Spleen (tissue), 11 donors: ENCODE measurements at regions not wholly inside any gene's neighbourhood (a gene's known extent, or its start where the extent isn't known, plus 50 kb on each side); places are given as distances from the start of the nearest gene placed in this dataset.

Experiments used
- DNase-seq: peaks from one replicate; pipeline ENCODE4 v3.0.0-alpha.2; 2020
- H3K27ac ChIP-seq, 8 donors: fragments of 200-600 bp; sonication (generic) in 7 of 8; 1 replicate in 4 of 8; 2 replicates in 4 of 8; pipeline versions ENCODE4 v1.5.0 to v1.8.0; 2016 to 2021; ENCODE audit warnings: inconsistent platforms in 4 of 8, mild to moderate bottlenecking in 4 of 8, moderate library complexity in 1 of 8
- H3K27me3 ChIP-seq, 7 donors: fragments of 200-600 bp; sonication (generic) in 6 of 7; replicated peaks in 1 of 7; 1 replicate in 4 of 7; 2 replicates in 3 of 7; pipeline versions ENCODE4 v1.5.0 to v1.8.0; 2016 to 2021; ENCODE audit warnings: inconsistent platforms in 3 of 7, mild to moderate bottlenecking in 1 of 7
- H3K36me3 ChIP-seq, 6 donors: fragments of 200-600 bp; sonication (generic) in 5 of 6; 1 replicate in 4 of 6; 2 replicates in 2 of 6; pipeline versions ENCODE4 v1.5.0 to v1.8.0; 2016 to 2021; ENCODE audit warnings: inconsistent platforms in 2 of 6
- H3K4me1 ChIP-seq, 6 donors: fragments of 200-600 bp; sonication (generic) in 5 of 6; 1 replicate in 3 of 6; 2 replicates in 3 of 6; pipeline versions ENCODE4 v1.5.0 to v1.8.0; 2016 to 2021; ENCODE audit warnings: inconsistent platforms in 3 of 6
- H3K4me3 ChIP-seq, 8 donors: fragments of 200-600 bp; sonication (generic) in 7 of 8; 1 replicate in 4 of 8; 2 replicates in 4 of 8; pipeline versions ENCODE4 v1.5.0 to v1.8.0; 2016 to 2021; ENCODE audit warnings: inconsistent platforms in 4 of 8, mild to moderate bottlenecking in 4 of 8, moderate library complexity in 2 of 8
- H3K9me3 ChIP-seq, 8 donors: fragments of 200-600 bp; sonication (generic) in 7 of 8; 1 replicate in 4 of 8; 2 replicates in 4 of 8; pipeline versions ENCODE4 v1.5.0 to v1.8.0; 2016 to 2021; ENCODE audit warnings: inconsistent platforms in 4 of 8
- POLR2A ChIP-seq, 3 donors: fragments of 450-650 bp; IDR thresholded peaks; one replicate each; pipeline ENCODE4 v1.5.1; 2017; ENCODE audit warnings: antibody characterized with exemption in 3 of 3, mild to moderate bottlenecking in 1 of 3
- POLR2AphosphoS5 ChIP-seq, 3 donors: sonication (generic); formaldehyde crosslinking; IDR thresholded peaks; one replicate each; pipeline ENCODE4 v1.5.1; 2017; ENCODE audit warnings: antibody characterized with exemption in 3 of 3
- WGBS, 5 donors: extraction: QIAGEN DNeasy Blood & Tissue Kit in 3 of 5; methylation state at CpG; one replicate each; pipeline versions ENCODE4 v1.1.5 to v1.1.7; 2013 to 2018; 5-methylcytosine and 5-hydroxymethylcytosine counted together
- intact Hi-C: fragments of 100-400 bp; cut with DNase I; formaldehyde crosslinking; loops from one replicate; pipeline ENCODE4 v1.15.0; 2023; ENCODE audit warnings: low total_unique reads
- TF ChIP-seq, protein P1 (sequence below), 11 experiments: fragments of 200-600 bp in 7 of 11; fragments of 450-650 bp in 4 of 11; sonication (generic) in 4 of 11; IDR thresholded peaks in 8 of 11; conservative IDR thresholded peaks in 3 of 11; 1 replicate in 7 of 11; 2 replicates in 4 of 11; pipeline versions ENCODE4 v1.4.0 to v1.8.0; 2016 to 2021; ENCODE audit warnings: antibody characterized with exemption in 11 of 11, inconsistent platforms in 4 of 11, mild to moderate bottlenecking in 1 of 11
- donor health status: healthy with polysubstance abuse.
- donor health status: DM: no; HTN: no; CAD: no; lungs with moderate emphysema.
- donor health status: DM: no; HTN: no; CAD: no.
- donor health status: Bipolar disorder and iron deficiency.
- donor health status: healthy.
- donor health status: DM: no; HTN: no; CAD: no.
- donor health status: DM: yes; HTN: yes; CAD: no.

DNA sequence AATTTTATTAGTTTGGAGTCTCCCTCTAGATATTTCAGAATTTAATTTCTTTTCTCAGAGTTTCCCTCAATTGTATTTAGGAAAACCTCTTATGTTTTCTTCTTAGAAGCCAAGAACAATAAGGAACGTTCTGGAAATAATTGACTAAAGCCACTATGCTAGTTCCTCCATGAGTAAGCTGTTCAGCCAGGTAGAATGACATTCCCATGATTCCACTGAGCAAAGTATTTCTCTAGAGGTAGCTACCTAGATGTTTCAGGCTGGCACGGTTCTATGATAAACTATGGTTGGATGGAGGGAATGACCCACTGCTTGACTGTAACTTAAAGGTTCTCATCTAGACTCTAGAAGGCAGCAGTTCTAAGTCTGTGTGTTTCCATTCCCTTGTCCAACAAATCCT is 62.4 kb downstream of the CLDN17 start:
- intact Hi-C loops = no loop called here
- Histone ChIP-seq H3K36me3 (no peaks in the 10 kb centered on the region), H3K4me1 (no peaks in the 10 kb centered on the region), H3K9me3 (no peaks in the 10 kb centered on the region), H3K27me3 (no peaks in the 10 kb centered on the region), H3K27ac (no peak overlapping the region), H3K4me3 (no peak overlapping the region)
- WGBS, 5 donors = 68 to 87% (median 82%) methylated on average over 2 of the region's 2 CpGs
- TF ChIP-seq POLR2AphosphoS5 (IDR thresholded peaks at IDR 0.05) (no peak), POLR2A (IDR thresholded peaks at IDR 0.05) (no peak)
- TF ChIP-seq, protein P1, sequence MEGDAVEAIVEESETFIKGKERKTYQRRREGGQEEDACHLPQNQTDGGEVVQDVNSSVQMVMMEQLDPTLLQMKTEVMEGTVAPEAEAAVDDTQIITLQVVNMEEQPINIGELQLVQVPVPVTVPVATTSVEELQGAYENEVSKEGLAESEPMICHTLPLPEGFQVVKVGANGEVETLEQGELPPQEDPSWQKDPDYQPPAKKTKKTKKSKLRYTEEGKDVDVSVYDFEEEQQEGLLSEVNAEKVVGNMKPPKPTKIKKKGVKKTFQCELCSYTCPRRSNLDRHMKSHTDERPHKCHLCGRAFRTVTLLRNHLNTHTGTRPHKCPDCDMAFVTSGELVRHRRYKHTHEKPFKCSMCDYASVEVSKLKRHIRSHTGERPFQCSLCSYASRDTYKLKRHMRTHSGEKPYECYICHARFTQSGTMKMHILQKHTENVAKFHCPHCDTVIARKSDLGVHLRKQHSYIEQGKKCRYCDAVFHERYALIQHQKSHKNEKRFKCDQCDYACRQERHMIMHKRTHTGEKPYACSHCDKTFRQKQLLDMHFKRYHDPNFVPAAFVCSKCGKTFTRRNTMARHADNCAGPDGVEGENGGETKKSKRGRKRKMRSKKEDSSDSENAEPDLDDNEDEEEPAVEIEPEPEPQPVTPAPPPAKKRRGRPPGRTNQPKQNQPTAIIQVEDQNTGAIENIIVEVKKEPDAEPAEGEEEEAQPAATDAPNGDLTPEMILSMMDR (IDR thresholded peaks at IDR 0.05 in 8 of 11, conservative IDR thresholded peaks at IDR 0.05 in 3 of 11) = no peak
- DNase-seq = no peak

DNA sequence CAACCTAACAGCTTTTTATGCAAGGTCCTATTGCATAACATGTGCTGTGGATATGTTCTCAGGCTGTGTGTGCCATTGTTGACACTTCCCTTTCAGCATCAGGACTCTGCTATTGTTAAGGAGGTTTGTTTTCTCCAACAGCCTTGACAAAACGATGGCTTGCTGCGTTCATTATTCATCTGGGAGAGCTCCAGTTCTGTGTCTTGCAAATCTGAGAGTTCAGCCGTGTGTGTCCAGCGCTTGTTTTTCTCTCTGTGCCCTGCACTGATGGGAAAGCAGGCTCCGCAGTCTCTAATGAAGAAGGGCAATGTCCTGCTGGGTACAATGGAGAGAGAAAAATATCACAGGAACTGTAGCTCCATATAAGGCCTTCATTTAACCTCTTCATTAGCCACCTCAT is 63.7 kb downstream of the CLDN17 start:
- intact Hi-C loops = no loop called here
- TF ChIP-seq, protein P1 (IDR thresholded peaks at IDR 0.05 in 8 of 11, conservative IDR thresholded peaks at IDR 0.05 in 3 of 11) = no peak
- TF ChIP-seq POLR2AphosphoS5 (IDR thresholded peaks at IDR 0.05) (no peak), POLR2A (IDR thresholded peaks at IDR 0.05) (no peak)
- Histone ChIP-seq H3K27me3 (no peaks in the 10 kb centered on the region), H3K27ac (no peak overlapping the region), H3K9me3 (no peaks in the 10 kb centered on the region), H3K36me3 (no peaks in the 10 kb centered on the region), H3K4me3 (no peak overlapping the region), H3K4me1 (no peaks in the 10 kb centered on the region)
- no peak for DNase-seq
- WGBS, 5 donors = 53 to 67% (median 60%) methylated on average over 5 of the region's 5 CpGs

DNA sequence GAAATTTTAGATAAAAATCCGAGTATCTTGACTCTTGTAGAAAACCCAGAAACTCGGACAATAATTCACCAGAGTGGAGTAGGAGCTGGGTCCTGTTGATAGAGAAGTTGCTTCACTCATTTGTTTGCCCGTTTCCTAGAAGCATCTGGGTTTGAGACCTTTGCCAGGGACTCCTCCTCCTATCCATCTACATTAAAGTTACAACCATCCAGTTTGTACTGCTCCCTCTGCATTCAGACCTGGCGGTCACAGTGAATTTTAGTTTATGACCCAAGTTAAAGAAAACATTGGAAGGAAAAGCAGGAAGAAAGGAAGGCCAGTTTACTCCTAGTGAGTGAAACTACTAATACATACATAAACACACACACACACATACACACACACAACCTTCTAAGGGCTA is 64.6 kb downstream of the CLDN17 start:
- intact Hi-C loops = no loop called here
- no peaks in the 10 kb centered on the region for H3K36me3 ChIP-seq
- DNase-seq = no peak
- no peaks in the 10 kb centered on the region for H3K9me3 ChIP-seq
- TF ChIP-seq POLR2AphosphoS5 (IDR thresholded peaks at IDR 0.05) (no peak), POLR2A (IDR thresholded peaks at IDR 0.05) (no peak)
- TF ChIP-seq, protein P1 (IDR thresholded peaks at IDR 0.05 in 8 of 11, conservative IDR thresholded peaks at IDR 0.05 in 3 of 11) = no peak
- no peak overlapping the region for H3K27ac ChIP-seq
- H3K4me3 ChIP-seq = no peak overlapping the region
- 71 to 85% (median 76%) methylated on average over 4 of the region's 4 CpGs for WGBS, 5 donors
- no peaks in the 10 kb centered on the region for H3K27me3 ChIP-seq
- no peaks in the 10 kb centered on the region for H3K4me1 ChIP-seq

GRCh38 chr21:30097791-30098190 is 68.8 kb downstream of the CLDN17 start:
- DNase-seq = no peak
- Histone ChIP-seq H3K36me3 (no peaks in the 10 kb centered on the region), H3K4me1 (no peaks in the 10 kb centered on the region), H3K4me3 (no peak overlapping the region), H3K27ac (no peak overlapping the region), H3K9me3 (no peaks in the 10 kb centered on the region), H3K27me3 (no peaks in the 10 kb centered on the region)
- TF ChIP-seq POLR2A (IDR thresholded peaks at IDR 0.05) (no peak), POLR2AphosphoS5 (IDR thresholded peaks at IDR 0.05) (no peak)
- TF ChIP-seq, protein P1 (IDR thresholded peaks at IDR 0.05 in 8 of 11, conservative IDR thresholded peaks at IDR 0.05 in 3 of 11) = no peak
- WGBS, 5 donors = 75 to 93% (median 85%) methylated on average over 5 of the region's 5 CpGs
- intact Hi-C loops = no loop called here
